ELF-1 (cell line): ENCODE measurements at regions not wholly inside any gene's neighbourhood (a gene's known extent, or its start where the extent isn't known, plus 50 kb on each side); places are given as distances from the start of the nearest gene placed in this dataset.

Source experiments
- DNase-seq: peaks from one replicate; pipeline ENCODE4 v3.0.0-alpha.2; 2016; ENCODE audit warnings: low read depth, low spot score

- DNase-seq: no peak
These were observed 272.4 kb upstream of the KCNIP4 start for GRCh38 chr4:22220965-22221364.

GRCh38 chr4:22217480-22217879 lies 268.9 kb upstream of the KCNIP4 start:
- no peak for DNase-seq

GRCh38 chr4:22216278-22216677 lies 267.7 kb upstream of the KCNIP4 start:
- DNase-seq: no peak

- no peak for DNase-seq
These were observed 266.5 kb upstream of the KCNIP4 start for GRCh38 chr4:22215084-22215483.

- no peak for DNase-seq
These were observed 255.1 kb upstream of the KCNIP4 start for GRCh38 chr4:22203711-22204011.

GRCh38 chr4:22202975-22203710 lies 254.6 kb upstream of the KCNIP4 start:
- no peak for DNase-seq

GRCh38 chr4:22202246-22202974 lies 253.8 kb upstream of the KCNIP4 start:
- no peak for DNase-seq

- DNase-seq: no peak
These were observed 252.7 kb upstream of the KCNIP4 start for GRCh38 chr4:22201256-22201655.

- no peak for DNase-seq
These were observed 248.0 kb upstream of the KCNIP4 start for GRCh38 chr4:22196551-22196950.

GRCh38 chr4:22192084-22192511 lies 243.5 kb upstream of the KCNIP4 start:
- no peak for DNase-seq

GRCh38 chr4:22191565-22191964 lies 243.0 kb upstream of the KCNIP4 start:
- DNase-seq: no peak

GRCh38 chr4:22190855-22191254 lies 242.3 kb upstream of the KCNIP4 start:
- peak; percentile 6 for DNase-seq

GRCh38 chr4:22187203-22187820 lies 238.7 kb upstream of the KCNIP4 start:
- no peak for DNase-seq

GRCh38 chr4:22181736-22182135 lies 233.2 kb upstream of the KCNIP4 start:
- no peak for DNase-seq

GRCh38 chr4:22179124-22179874 lies 230.7 kb upstream of the KCNIP4 start:
- DNase-seq: no peak

GRCh38 chr4:22174640-22175039 lies 226.1 kb upstream of the KCNIP4 start:
- no peak for DNase-seq

- no peak for DNase-seq
These were observed 221.8 kb upstream of the KCNIP4 start for GRCh38 chr4:22170353-22170752.

GRCh38 chr4:22167201-22167600 lies 218.6 kb upstream of the KCNIP4 start:
- DNase-seq: no peak

GRCh38 chr4:22162454-22162853 lies 213.9 kb upstream of the KCNIP4 start:
- DNase-seq: no peak

- no peak for DNase-seq
These were observed 182.2 kb upstream of the KCNIP4 start for GRCh38 chr4:22130741-22131140.

- peak; percentile 48 for DNase-seq
These were observed 181.0 kb upstream of the KCNIP4 start for GRCh38 chr4:22129454-22130029.

- no peak for DNase-seq
These were observed 173.5 kb upstream of the KCNIP4 start for GRCh38 chr4:22122062-22122461.
